ENCODE measurements at regions not wholly inside any gene's neighbourhood (a gene's known extent, or its start where the extent isn't known, plus 50 kb on each side); places are given as distances from the start of the nearest gene placed in this dataset.
A peak's percentile ranks its signal among the peaks of the same experiment; 100 is the strongest.

GRCh38 chrX:49773993-49774392, 55.1 kb upstream of the PAGE4 start:
- no peak for DNase-seq (ENCODE audit: low spot score)
- TF ChIP-seq CTCF (IDR thresholded peaks at IDR 0.05; ENCODE audit: extremely low read depth, missing control alignments): no peak

- DNase-seq (ENCODE audit: low spot score): no peak
- no peak for TF ChIP-seq CTCF (IDR thresholded peaks at IDR 0.05; ENCODE audit: extremely low read depth, missing control alignments)
Measured at GRCh38 chrX:49767236-49767635, 61.9 kb upstream of the PAGE4 start.

GRCh38 chrX:49762175-49762720, 66.5 kb upstream of the PAGE1 start:
- DNase-seq (ENCODE audit: low spot score): no peak
- no peak for TF ChIP-seq CTCF (IDR thresholded peaks at IDR 0.05; ENCODE audit: extremely low read depth, missing control alignments)

GRCh38 chrX:49761481-49761880, 65.7 kb upstream of the PAGE1 start:
- peak; percentile 39 for TF ChIP-seq CTCF (IDR thresholded peaks at IDR 0.05; ENCODE audit: extremely low read depth, missing control alignments)
- DNase-seq (ENCODE audit: low spot score): peak; percentile 16

GRCh38 chrX:49760290-49760890, 64.6 kb upstream of the PAGE1 start:
- no peak for TF ChIP-seq CTCF (IDR thresholded peaks at IDR 0.05; ENCODE audit: extremely low read depth, missing control alignments)
- DNase-seq (ENCODE audit: low spot score): no peak

- no peak for DNase-seq (ENCODE audit: low spot score)
- TF ChIP-seq CTCF (IDR thresholded peaks at IDR 0.05; ENCODE audit: extremely low read depth, missing control alignments): no peak
Measured at GRCh38 chrX:49756692-49757091, 60.9 kb upstream of the PAGE1 start.

- peak; percentile 8 for DNase-seq (ENCODE audit: low spot score)
- TF ChIP-seq CTCF (IDR thresholded peaks at IDR 0.05; ENCODE audit: extremely low read depth, missing control alignments): peak; percentile 56
Measured at GRCh38 chrX:49754233-49754857, 58.6 kb upstream of the PAGE1 start.
